Testis (tissue), 2 donors: ENCODE measurements at regions not wholly inside any gene's neighbourhood (a gene's known extent, or its start where the extent isn't known, plus 50 kb on each side); places are given as distances from the start of the nearest gene placed in this dataset.
A peak's percentile ranks its signal among the peaks of the same experiment; 100 is the strongest.

Experiments used
- DNase-seq: peaks from one replicate; pipeline ENCODE4 v3.0.0-alpha.2; 2019
- H3K27ac ChIP-seq, 2 donors: fragments of 200-600 bp; sonication (generic); one replicate each; pipeline ENCODE4 v1.5.1; 2019
- H3K27me3 ChIP-seq: fragments of 200-600 bp; sonication (generic); one replicate; pipeline ENCODE4 v1.5.1; 2019
- H3K36me3 ChIP-seq: fragments of 200-600 bp; sonication (generic); one replicate; pipeline ENCODE4 v1.5.1; 2017; ENCODE audit warnings: low read depth; ENCODE audit errors: missing control alignments
- H3K4me1 ChIP-seq: fragments of 200-600 bp; sonication (generic); one replicate; pipeline ENCODE4 v1.5.1; 2019
- H3K4me3 ChIP-seq, 2 donors: fragments of 200-600 bp; sonication (generic); one replicate each; pipeline ENCODE4 v1.5.1; 2017 to 2019
- H3K9me3 ChIP-seq: fragments of 200-600 bp; sonication (generic); one replicate; pipeline ENCODE4 v1.5.1; 2017
- CTCF ChIP-seq, 3 experiments: fragments of 450-650 bp in 2 of 3; fragments of 200-600 bp in 1 of 3; sonication (generic) in 1 of 3; IDR thresholded peaks; one replicate each; pipeline ENCODE4 v1.5.1; 2016 to 2019; ENCODE audit warnings: antibody characterized with exemption in 3 of 3, mild to moderate bottlenecking in 2 of 3, moderate library complexity in 1 of 3
- POLR2A ChIP-seq: fragments of 450-650 bp; IDR thresholded peaks from one replicate; pipeline ENCODE4 v1.6.1; 2017; ENCODE audit warnings: antibody characterized with exemption, mild to moderate bottlenecking, moderate library complexity
- WGBS, 2 donors: methylation state at CpG; one replicate each; pipeline ENCODE4 v1.1.5; 2018; 5-methylcytosine and 5-hydroxymethylcytosine counted together
- intact Hi-C: fragments of 100-400 bp; cut with DNase I; formaldehyde crosslinking; loops from one replicate; pipeline ENCODE4 v1.15.1; 2023; ENCODE audit warnings: low total_unique reads
- small RNA-seq, 2 donors: library from RNA; depleted of rRNA; stranded (forward); fragments of <200 nt; gene quantifications; one replicate each; pipeline ENCODE3, GENCODE V24; 2016

- H3K36me3 ChIP-seq = no peaks in the 10 kb centered on the region
- no peak for DNase-seq
- TF ChIP-seq POLR2A = no peak
- TF ChIP-seq CTCF (IDR thresholded peaks at IDR 0.05) = no peak
- no peaks in the 10 kb centered on the region for H3K9me3 ChIP-seq
- WGBS, 2 donors = 59 to 65% methylated on average over 2 of the region's 2 CpGs
- no peaks in the 10 kb centered on the region for H3K27me3 ChIP-seq
- intact Hi-C loops = no loop called here
- H3K27ac ChIP-seq = no peak overlapping the region
- no peaks in the 10 kb centered on the region for H3K4me1 ChIP-seq
- H3K4me3 ChIP-seq = peak overlapping the region in 1 of 2 donors; percentile 43
These were observed 58.9 kb upstream of the PPP1R9A start for GRCh38 chr7:94848531-94848930.

- peak overlapping the region; percentile 26 to 43 for H3K4me3 ChIP-seq
- no peaks in the 10 kb centered on the region for H3K27me3 ChIP-seq
- H3K4me1 ChIP-seq = no peaks in the 10 kb centered on the region
- H3K9me3 ChIP-seq = no peaks in the 10 kb centered on the region
- no peak overlapping the region for H3K27ac ChIP-seq
- TF ChIP-seq CTCF (IDR thresholded peaks at IDR 0.05) (no peak), POLR2A (no peak)
- 47 to 70% methylated on average over 27 to 32 of the region's 33 CpGs for WGBS, 2 donors
- intact Hi-C loops = no loop called here
- no peaks in the 10 kb centered on the region for H3K36me3 ChIP-seq
- DNase-seq = peak; percentile 25
These were observed 58.3 kb upstream of the PPP1R9A start for GRCh38 chr7:94848992-94849576.

- intact Hi-C loops = no loop called here
- 60 to 80% methylated on average over 17 to 22 of the region's 22 CpGs for WGBS, 2 donors
- H3K4me3 ChIP-seq = peak overlapping the region; percentile 26 to 43
- no peaks in the 10 kb centered on the region for H3K4me1 ChIP-seq
- no peaks in the 10 kb centered on the region for H3K27me3 ChIP-seq
- no peak for TF ChIP-seq POLR2A
- H3K27ac ChIP-seq = no peak overlapping the region
- H3K9me3 ChIP-seq = no peaks in the 10 kb centered on the region
- peak; percentile 18 for DNase-seq
- H3K36me3 ChIP-seq = no peaks in the 10 kb centered on the region
These were observed 57.7 kb upstream of the PPP1R9A start for GRCh38 chr7:94849636-94850208.

GRCh38 chr7:94855589-94855988, 51.8 kb upstream of the PPP1R9A start:
- intact Hi-C loops = no loop called here
- H3K36me3 ChIP-seq = no peaks in the 10 kb centered on the region
- TF ChIP-seq POLR2A (no peak), CTCF (IDR thresholded peaks at IDR 0.05) (no peak)

GRCh38 chr7:94856643-94857042, 50.8 kb upstream of the PPP1R9A start:
- no peak for DNase-seq
- Histone ChIP-seq H3K27me3 (no peaks in the 10 kb centered on the region), H3K36me3 (no peaks in the 10 kb centered on the region), H3K4me3 (no peak overlapping the region), H3K9me3 (no peaks in the 10 kb centered on the region), H3K27ac (no peak overlapping the region), H3K4me1 (no peaks in the 10 kb centered on the region)
- no peak for TF ChIP-seq CTCF (IDR thresholded peaks at IDR 0.05)
- 94 to 97% methylated on average over 1 of the region's 1 CpG for WGBS, 2 donors
- intact Hi-C loops = no loop called here

More at GRCh38 chr7:94855589-94855988, 51.8 kb upstream of the PPP1R9A start:
- Histone ChIP-seq H3K27ac (no peak overlapping the region), H3K9me3 (no peaks in the 10 kb centered on the region), H3K4me3 (no peak overlapping the region), H3K27me3 (no peaks in the 10 kb centered on the region), H3K4me1 (no peaks in the 10 kb centered on the region)
- WGBS, 2 donors = 69 to 80% methylated on average over 2 of the region's 2 CpGs
- no peak for DNase-seq

Small RNA genes lying in the stretch of these regions (small RNA-seq; reads per million reads assigned to genes)
- gene RN7SKP129 (0 reads per million in 2 donors), gene RNU6-956P (0 reads per million in 2 donors)
